HL-60 (cell line): ENCODE measurements at regions not wholly inside any gene's neighbourhood (a gene's known extent, or its start where the extent isn't known, plus 50 kb on each side); places are given as distances from the start of the nearest gene placed in this dataset.

ENCODE experiments used
- DNase-seq, 2 experiments: peaks; one replicate each; pipeline ENCODE4 v3.0.0-alpha.2; 2010 to 2020; ENCODE audit warnings: low read depth in 1 of 2, low spot score in 1 of 2
- H3K27ac ChIP-seq: fragments of 250-450 bp; sonication (Bioruptor Pico); replicated peaks from 2 replicates; pipeline ENCODE4 v1.5.1; 2020; ENCODE audit warnings: mild to moderate bottlenecking, moderate library complexity
- H3K27me3 ChIP-seq: fragments of 250-450 bp; sonication (Bioruptor Pico); 2 replicates; pipeline ENCODE4 v1.5.1; 2021; ENCODE audit warnings: mild to moderate bottlenecking, moderate library complexity; ENCODE audit not compliant: insufficient read depth, poor library complexity, severe bottlenecking
- H3K4me3 ChIP-seq: replicated peaks from 2 replicates; pipeline ENCODE4 v1.5.1; 2011; ENCODE audit warnings: mild to moderate bottlenecking, control low read depth, low read length; ENCODE audit not compliant: insufficient read depth
- GABPA ChIP-seq: IDR thresholded peaks from 2 replicates; pipeline ENCODE4 v1.6.1; 2012; ENCODE audit warnings: low read depth
- POLR2AphosphoS5 ChIP-seq: IDR thresholded peaks from 2 replicates; pipeline ENCODE4 v1.6.1; 2012; ENCODE audit warnings: low read depth
- REST ChIP-seq: IDR thresholded peaks from 2 replicates; pipeline ENCODE4 v1.6.1; 2012; ENCODE audit warnings: low read depth; ENCODE audit not compliant: insufficient replicate concordance
- SPI1 ChIP-seq: IDR thresholded peaks from 2 replicates; pipeline ENCODE4 v1.6.1; 2012; ENCODE audit warnings: low read depth, mild to moderate bottlenecking, borderline replicate concordance
- TF ChIP-seq, protein P1 (sequence below): IDR thresholded peaks from one replicate; pipeline ENCODE4 v1.5.1; 2011; ENCODE audit warnings: low read length, control low read depth, inconsistent platforms; ENCODE audit not compliant: insufficient read depth

DNA sequence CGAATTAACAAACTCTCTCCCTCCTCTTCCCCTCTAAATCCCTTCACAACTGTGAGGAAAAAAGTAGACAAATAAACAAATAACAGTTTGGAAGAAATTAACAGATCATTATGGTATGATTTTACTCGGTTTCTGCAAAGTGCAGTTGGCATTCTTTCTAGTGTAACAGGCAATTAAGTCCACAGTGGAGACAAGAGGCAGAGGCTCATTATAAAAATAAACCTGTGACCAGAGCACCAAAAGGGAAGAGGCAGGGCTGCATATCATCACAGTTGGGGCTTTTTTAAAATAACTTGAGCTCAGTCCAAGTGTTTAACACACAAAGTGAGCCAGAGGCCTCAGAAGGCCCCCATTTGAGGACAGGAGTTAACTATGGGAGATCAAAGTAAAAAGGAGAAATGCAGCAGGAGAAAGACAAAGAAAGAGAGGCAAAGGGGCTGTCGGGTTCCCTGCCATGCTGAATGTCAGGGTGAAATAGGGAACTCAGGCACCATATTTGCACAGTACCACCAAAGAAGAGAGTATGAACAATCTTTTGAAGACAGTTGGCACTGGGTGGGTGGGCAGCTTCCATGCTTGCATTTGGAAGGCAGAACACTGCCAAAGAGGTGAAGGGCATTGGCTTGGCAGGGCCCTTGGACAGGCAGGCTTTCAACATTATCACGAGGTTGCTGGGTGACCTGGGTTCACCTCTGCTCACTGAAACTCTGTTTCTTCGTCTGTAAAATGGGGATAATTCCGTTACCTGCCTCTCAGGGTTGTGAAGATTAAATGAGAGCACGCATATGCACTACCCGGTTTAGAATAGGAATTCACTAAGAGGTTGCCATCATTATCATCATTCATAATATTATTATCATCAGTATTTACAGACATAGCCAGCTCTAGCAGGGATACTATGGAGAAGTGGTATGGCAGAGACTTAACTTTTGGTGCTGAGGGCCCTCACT is 134.5 kb downstream of the MEX3B start:
- TF ChIP-seq GABPA (no peak), SPI1 (no peak), REST (no peak), POLR2AphosphoS5 (no peak)
- TF ChIP-seq, protein P1, sequence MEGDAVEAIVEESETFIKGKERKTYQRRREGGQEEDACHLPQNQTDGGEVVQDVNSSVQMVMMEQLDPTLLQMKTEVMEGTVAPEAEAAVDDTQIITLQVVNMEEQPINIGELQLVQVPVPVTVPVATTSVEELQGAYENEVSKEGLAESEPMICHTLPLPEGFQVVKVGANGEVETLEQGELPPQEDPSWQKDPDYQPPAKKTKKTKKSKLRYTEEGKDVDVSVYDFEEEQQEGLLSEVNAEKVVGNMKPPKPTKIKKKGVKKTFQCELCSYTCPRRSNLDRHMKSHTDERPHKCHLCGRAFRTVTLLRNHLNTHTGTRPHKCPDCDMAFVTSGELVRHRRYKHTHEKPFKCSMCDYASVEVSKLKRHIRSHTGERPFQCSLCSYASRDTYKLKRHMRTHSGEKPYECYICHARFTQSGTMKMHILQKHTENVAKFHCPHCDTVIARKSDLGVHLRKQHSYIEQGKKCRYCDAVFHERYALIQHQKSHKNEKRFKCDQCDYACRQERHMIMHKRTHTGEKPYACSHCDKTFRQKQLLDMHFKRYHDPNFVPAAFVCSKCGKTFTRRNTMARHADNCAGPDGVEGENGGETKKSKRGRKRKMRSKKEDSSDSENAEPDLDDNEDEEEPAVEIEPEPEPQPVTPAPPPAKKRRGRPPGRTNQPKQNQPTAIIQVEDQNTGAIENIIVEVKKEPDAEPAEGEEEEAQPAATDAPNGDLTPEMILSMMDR, result no peak
- Histone ChIP-seq H3K4me3 (no peak overlapping the region), H3K27me3 (no peaks in the 10 kb centered on the region), H3K27ac (no peak overlapping the region)
- DNase-seq, result no peak

- Histone ChIP-seq H3K27me3 (no peaks in the 10 kb centered on the region), H3K4me3 (no peak overlapping the region), H3K27ac (no peak overlapping the region)
- DNase-seq, result no peak
- TF ChIP-seq SPI1 (no peak), POLR2AphosphoS5 (no peak), GABPA (no peak), REST (no peak)
Observed at GRCh38 chr15:81910355-81911021, 135.3 kb downstream of the MEX3B start.

DNA sequence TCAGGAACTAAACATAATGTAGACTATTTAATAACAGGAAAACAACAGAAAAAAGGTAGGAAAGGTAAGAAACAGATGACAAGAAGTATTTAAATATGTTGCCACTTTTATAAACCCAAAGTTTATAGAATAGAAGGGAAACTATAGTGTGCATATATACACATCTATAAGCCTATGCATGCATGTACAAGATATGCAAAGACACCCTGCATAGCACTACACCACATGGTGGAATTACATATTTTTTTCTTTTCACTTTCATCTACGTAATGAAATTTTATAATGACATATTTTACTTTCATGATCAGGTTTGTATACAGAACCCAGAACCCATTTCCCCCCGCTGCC is 136.8 kb downstream of the MEX3B start:
- no peak overlapping the region for H3K27ac ChIP-seq
- TF ChIP-seq POLR2AphosphoS5 (no peak), SPI1 (no peak), GABPA (no peak), REST (no peak)
- TF ChIP-seq, protein P1, result no peak
- H3K4me3 ChIP-seq, result no peak overlapping the region
- no peaks in the 10 kb centered on the region for H3K27me3 ChIP-seq
- no peak for DNase-seq
